Astrocyte (in vitro differentiated cells and primary cell): ENCODE measurements at regions not wholly inside any gene's neighbourhood (a gene's known extent, or its start where the extent isn't known, plus 50 kb on each side); places are given as distances from the start of the nearest gene placed in this dataset.

Experiments
- DNase-seq: peaks from one replicate; pipeline ENCODE4 v3.0.0-alpha.2; 2010; ENCODE audit warnings: low read depth
- FAIRE-seq: peaks from 2 replicates; lab custom pipeline; 2011; peaks lifted over from hg19 to GRCh38; lab: Jason Lieb, UNC
- H2AFZ ChIP-seq: 2 replicates; pipeline ENCODE4 v1.6.0; 2012; ENCODE audit warnings: low read depth, low read length, inconsistent platforms
- H3K27ac ChIP-seq: 2 replicates; pipeline ENCODE4 v1.5.1; 2011; ENCODE audit warnings: low read depth, low read length, inconsistent platforms
- H3K27me3 ChIP-seq: 2 replicates; pipeline ENCODE4 v1.6.0; 2011; ENCODE audit warnings: low read length, inconsistent platforms; ENCODE audit not compliant: insufficient read depth
- H3K36me3 ChIP-seq: 2 replicates; pipeline ENCODE4 v1.5.1; 2011; ENCODE audit warnings: low read length, inconsistent platforms; ENCODE audit not compliant: insufficient read depth
- H3K4me1 ChIP-seq: 2 replicates; pipeline ENCODE4 v1.5.1; 2011; ENCODE audit warnings: low read length, inconsistent platforms; ENCODE audit not compliant: insufficient read depth
- H3K4me2 ChIP-seq: 2 replicates; pipeline ENCODE4 v1.6.0; 2012; ENCODE audit warnings: low read length, inconsistent platforms
- H3K4me3 ChIP-seq: 2 replicates; pipeline ENCODE4 v1.5.1; 2011; ENCODE audit warnings: low read depth, mild to moderate bottlenecking, low read length, inconsistent platforms; ENCODE audit not compliant: insufficient read depth
- H3K79me2 ChIP-seq: 2 replicates; pipeline ENCODE4 v1.6.0; 2012; ENCODE audit warnings: mild to moderate bottlenecking, low read length, inconsistent platforms; ENCODE audit not compliant: insufficient read depth
- H3K9ac ChIP-seq: 2 replicates; pipeline ENCODE4 v1.6.0; 2012; ENCODE audit warnings: mild to moderate bottlenecking, low read length, inconsistent platforms
- H3K9me3 ChIP-seq: 2 replicates; pipeline ENCODE4 v1.5.1; 2012; ENCODE audit warnings: low read depth, mild to moderate bottlenecking, low read length, inconsistent platforms; ENCODE audit not compliant: insufficient read depth
- H4K20me1 ChIP-seq: 2 replicates; pipeline ENCODE4 v1.6.0; 2012; ENCODE audit warnings: low read length, inconsistent platforms; ENCODE audit not compliant: insufficient read depth
- H3K27ac Mint-ChIP-seq: one replicate; pipeline ENCODE4 v1.8.0; 2021; ENCODE audit warnings: mild to moderate bottlenecking, mixed read lengths; ENCODE audit not compliant: unreplicated experiment
- H3K27me3 Mint-ChIP-seq: one replicate; pipeline ENCODE4 v1.8.0; 2021; ENCODE audit warnings: low read depth, mixed read lengths; ENCODE audit not compliant: unreplicated experiment
- H3K36me3 Mint-ChIP-seq: one replicate; pipeline ENCODE4 v1.8.0; 2021; ENCODE audit warnings: low read depth, mixed read lengths; ENCODE audit not compliant: unreplicated experiment
- H3K4me1 Mint-ChIP-seq: one replicate; pipeline ENCODE4 v1.8.0; 2021; ENCODE audit warnings: low read depth, mixed read lengths; ENCODE audit not compliant: unreplicated experiment
- H3K4me3 Mint-ChIP-seq: one replicate; pipeline ENCODE4 v1.8.0; 2021; ENCODE audit warnings: mild to moderate bottlenecking, moderate library complexity, mixed read lengths; ENCODE audit not compliant: unreplicated experiment
- H3K9me3 Mint-ChIP-seq: one replicate; pipeline ENCODE4 v1.8.0; 2021; ENCODE audit warnings: mild to moderate bottlenecking, mixed read lengths; ENCODE audit not compliant: unreplicated experiment
- CTCF ChIP-seq: IDR thresholded peaks from 2 replicates; pipeline ENCODE4 v1.5.1; 2011; ENCODE audit warnings: low read depth, mild to moderate bottlenecking, inconsistent platforms, low read length, moderate library complexity; ENCODE audit not compliant: insufficient read depth
- EZH2 ChIP-seq: IDR thresholded peaks from 2 replicates; pipeline ENCODE4 v1.6.1; 2012; ENCODE audit warnings: mild to moderate bottlenecking, low read length, inconsistent platforms; ENCODE audit not compliant: insufficient read depth

- H3K27me3 Mint-ChIP-seq = no peaks in the 10 kb centered on the region
- TF ChIP-seq EZH2 (no peak), CTCF (no peak)
- no peaks in the 10 kb centered on the region for H3K36me3 ChIP-seq
- H4K20me1 ChIP-seq = no peaks in the 10 kb centered on the region
- no peaks in the 10 kb centered on the region for H3K9me3 Mint-ChIP-seq
- FAIRE-seq (no peak), DNase-seq (no peak)
- no peaks in the 10 kb centered on the region for H3K4me1 ChIP-seq
- H3K4me3 ChIP-seq = no peak overlapping the region
- no peak overlapping the region for H3K27ac Mint-ChIP-seq
- no peak overlapping the region for H3K4me3 Mint-ChIP-seq
- no peaks in the 10 kb centered on the region for H3K9me3 ChIP-seq
- H3K27ac ChIP-seq = no peak overlapping the region
- no peak overlapping the region for H2AFZ ChIP-seq
- no peaks in the 10 kb centered on the region for H3K36me3 Mint-ChIP-seq
- no peaks in the 10 kb centered on the region for H3K79me2 ChIP-seq
- no peaks in the 10 kb centered on the region for H3K4me1 Mint-ChIP-seq
- H3K9ac ChIP-seq = no peak overlapping the region
- no peak overlapping the region for H3K4me2 ChIP-seq
- H3K27me3 ChIP-seq = no peaks in the 10 kb centered on the region
These were observed 123.4 kb upstream of the LYPLAL1 start for GRCh38 chr1:219050086-219050821.

- no peak overlapping the region for H3K27ac Mint-ChIP-seq
- H4K20me1 ChIP-seq = no peaks in the 10 kb centered on the region
- no peaks in the 10 kb centered on the region for H3K9me3 ChIP-seq
- no peaks in the 10 kb centered on the region for H3K36me3 ChIP-seq
- no peak overlapping the region for H3K4me3 Mint-ChIP-seq
- no peak overlapping the region for H2AFZ ChIP-seq
- H3K27ac ChIP-seq = no peak overlapping the region
- H3K9me3 Mint-ChIP-seq = no peaks in the 10 kb centered on the region
- H3K36me3 Mint-ChIP-seq = no peaks in the 10 kb centered on the region
- DNase-seq = no peak
- no peaks in the 10 kb centered on the region for H3K27me3 ChIP-seq
- FAIRE-seq = no peak
- no peak overlapping the region for H3K4me3 ChIP-seq
- no peaks in the 10 kb centered on the region for H3K4me1 ChIP-seq
- no peaks in the 10 kb centered on the region for H3K27me3 Mint-ChIP-seq
- H3K4me2 ChIP-seq = no peak overlapping the region
- H3K9ac ChIP-seq = no peak overlapping the region
- no peaks in the 10 kb centered on the region for H3K79me2 ChIP-seq
- TF ChIP-seq CTCF (no peak), EZH2 (no peak)
- H3K4me1 Mint-ChIP-seq = no peaks in the 10 kb centered on the region
These were observed 122.9 kb upstream of the LYPLAL1 start for GRCh38 chr1:219050822-219051125.

GRCh38 chr1:219051547-219051946 lies 122.1 kb upstream of the LYPLAL1 start:
- no peaks in the 10 kb centered on the region for H3K9me3 Mint-ChIP-seq
- no peak for DNase-seq
- no peak overlapping the region for H3K27ac Mint-ChIP-seq
- H3K27ac ChIP-seq = no peak overlapping the region
- H3K9ac ChIP-seq = no peak overlapping the region
- no peaks in the 10 kb centered on the region for H3K36me3 Mint-ChIP-seq
- no peaks in the 10 kb centered on the region for H3K27me3 ChIP-seq
- H3K4me1 ChIP-seq = no peaks in the 10 kb centered on the region
- TF ChIP-seq CTCF = no peak
- TF ChIP-seq EZH2 = no peak
- H3K4me3 Mint-ChIP-seq = no peak overlapping the region
- FAIRE-seq = no peak
- no peaks in the 10 kb centered on the region for H4K20me1 ChIP-seq
- H2AFZ ChIP-seq = no peak overlapping the region
- no peaks in the 10 kb centered on the region for H3K79me2 ChIP-seq
- no peaks in the 10 kb centered on the region for H3K36me3 ChIP-seq
- no peaks in the 10 kb centered on the region for H3K27me3 Mint-ChIP-seq
- no peaks in the 10 kb centered on the region for H3K4me1 Mint-ChIP-seq
- no peaks in the 10 kb centered on the region for H3K9me3 ChIP-seq
- no peak overlapping the region for H3K4me2 ChIP-seq
- no peak overlapping the region for H3K4me3 ChIP-seq
